Uterus (tissue), 3 donors: ENCODE measurements at regions not wholly inside any gene's neighbourhood (a gene's known extent, or its start where the extent isn't known, plus 50 kb on each side); places are given as distances from the start of the nearest gene placed in this dataset.

Source experiments
- DNase-seq, 2 donors: peaks; one replicate each; pipeline ENCODE4 v3.0.0-alpha.2; 2019 to 2020
- H3K27ac ChIP-seq, 2 donors: fragments of 200-600 bp; sonication (generic); 1 replicate in 1 of 2; 2 replicates in 1 of 2; pipeline ENCODE4 v1.5.1; 2016 to 2018
- H3K27me3 ChIP-seq, 2 donors: fragments of 200-600 bp; sonication (generic); one replicate each; pipeline ENCODE4 v1.5.1; 2018 to 2019; ENCODE audit warnings: control low read depth in 1 of 2
- H3K36me3 ChIP-seq, 2 donors: fragments of 200-600 bp; sonication (generic); one replicate each; pipeline ENCODE4 v1.5.1; 2019; ENCODE audit warnings: control low read depth in 1 of 2
- H3K4me1 ChIP-seq, 2 donors: fragments of 200-600 bp; sonication (generic); one replicate each; pipeline ENCODE4 v1.5.1; 2018 to 2019; ENCODE audit warnings: control low read depth in 1 of 2
- H3K4me3 ChIP-seq, 2 donors: fragments of 200-600 bp; sonication (generic); 1 replicate in 1 of 2; 2 replicates in 1 of 2; pipeline ENCODE4 v1.5.1; 2018 to 2019; ENCODE audit warnings: mild to moderate bottlenecking in 1 of 2
- H3K9me3 ChIP-seq, 2 donors: fragments of 200-600 bp; sonication (generic); one replicate each; pipeline ENCODE4 v1.5.1; 2019; ENCODE audit warnings: control low read depth in 1 of 2
- POLR2A ChIP-seq, 2 donors: fragments of 450-650 bp; IDR thresholded peaks; one replicate each; pipeline ENCODE4 v1.6.1; 2016; ENCODE audit warnings: antibody characterized with exemption in 2 of 2, mild to moderate bottlenecking in 1 of 2, moderate library complexity in 1 of 2
- intact Hi-C: fragments of 100-400 bp; cut with DNase I; formaldehyde crosslinking; loops from one replicate; pipeline ENCODE4 v1.15.1; 2023; ENCODE audit warnings: low total_unique reads
- TF ChIP-seq, protein P1 (sequence below), 4 experiments: fragments of 200-600 bp in 2 of 4; fragments of 450-650 bp in 2 of 4; sonication (generic) in 2 of 4; IDR thresholded peaks; one replicate each; pipeline ENCODE4 v1.5.1; 2016 to 2019; ENCODE audit warnings: antibody characterized with exemption in 4 of 4, mild to moderate bottlenecking in 2 of 4, moderate library complexity in 1 of 4
- donor health status: DM: yes; HTN: yes; CAD: no.

GRCh38 chr6:137761487-137761886 lies 105.6 kb upstream of the TNFAIP3 start:
- no peak overlapping the region for H3K27ac ChIP-seq
- TF ChIP-seq POLR2A (IDR thresholded peaks at IDR 0.05): no peak
- TF ChIP-seq, protein P1, sequence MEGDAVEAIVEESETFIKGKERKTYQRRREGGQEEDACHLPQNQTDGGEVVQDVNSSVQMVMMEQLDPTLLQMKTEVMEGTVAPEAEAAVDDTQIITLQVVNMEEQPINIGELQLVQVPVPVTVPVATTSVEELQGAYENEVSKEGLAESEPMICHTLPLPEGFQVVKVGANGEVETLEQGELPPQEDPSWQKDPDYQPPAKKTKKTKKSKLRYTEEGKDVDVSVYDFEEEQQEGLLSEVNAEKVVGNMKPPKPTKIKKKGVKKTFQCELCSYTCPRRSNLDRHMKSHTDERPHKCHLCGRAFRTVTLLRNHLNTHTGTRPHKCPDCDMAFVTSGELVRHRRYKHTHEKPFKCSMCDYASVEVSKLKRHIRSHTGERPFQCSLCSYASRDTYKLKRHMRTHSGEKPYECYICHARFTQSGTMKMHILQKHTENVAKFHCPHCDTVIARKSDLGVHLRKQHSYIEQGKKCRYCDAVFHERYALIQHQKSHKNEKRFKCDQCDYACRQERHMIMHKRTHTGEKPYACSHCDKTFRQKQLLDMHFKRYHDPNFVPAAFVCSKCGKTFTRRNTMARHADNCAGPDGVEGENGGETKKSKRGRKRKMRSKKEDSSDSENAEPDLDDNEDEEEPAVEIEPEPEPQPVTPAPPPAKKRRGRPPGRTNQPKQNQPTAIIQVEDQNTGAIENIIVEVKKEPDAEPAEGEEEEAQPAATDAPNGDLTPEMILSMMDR (IDR thresholded peaks at IDR 0.05): no peak
- intact Hi-C loops: no loop called here

DNA sequence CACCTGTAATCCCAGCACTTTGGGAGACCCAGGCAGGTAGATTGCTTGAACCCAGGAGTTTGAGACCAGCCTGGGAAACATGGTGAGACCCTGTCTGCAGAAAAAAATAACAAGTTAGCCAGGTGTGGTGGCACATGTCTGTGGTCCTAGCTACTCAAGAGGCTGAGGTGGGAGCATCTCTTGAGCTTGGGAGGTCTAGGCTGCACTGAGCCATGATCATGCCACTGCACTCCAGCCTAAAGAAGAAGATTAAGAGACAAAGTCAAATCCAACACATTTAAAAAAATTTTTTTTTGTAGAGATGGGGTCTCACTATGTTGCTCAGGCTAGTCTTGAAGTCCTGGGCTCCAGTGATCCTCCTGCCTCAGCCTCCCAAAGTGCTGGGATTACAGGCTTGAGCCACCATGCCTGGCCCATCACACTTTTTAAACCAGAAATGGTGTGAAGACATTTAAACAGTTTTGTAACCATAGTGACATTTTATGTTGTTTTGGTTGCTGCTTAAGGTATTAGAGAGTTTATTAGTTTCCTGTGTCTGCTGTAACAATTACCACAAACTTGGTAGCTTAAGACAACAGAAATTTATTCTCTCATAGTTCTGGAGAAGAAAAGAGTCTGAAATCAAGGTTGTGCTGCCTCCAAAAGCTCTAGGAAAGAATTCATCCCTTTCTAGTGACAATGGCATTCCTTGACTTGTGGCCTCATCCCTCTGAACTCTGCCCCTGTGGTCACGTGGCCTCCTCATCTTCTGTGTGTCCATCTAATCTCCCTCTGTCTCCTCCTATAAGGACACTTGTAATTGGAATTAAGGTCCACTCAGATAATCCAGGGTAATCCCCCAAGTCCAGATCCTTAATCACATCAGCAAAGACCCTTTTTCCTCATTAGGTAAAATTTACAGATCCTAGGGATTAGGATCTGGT lies 104.6 kb upstream of the TNFAIP3 start:
- Histone ChIP-seq H3K4me1 (no peaks in the 10 kb centered on the region), H3K4me3 (no peak overlapping the region), H3K36me3 (no peaks in the 10 kb centered on the region), H3K27me3 (no peaks in the 10 kb centered on the region), H3K27ac (no peak overlapping the region), H3K9me3 (no peaks in the 10 kb centered on the region)
- intact Hi-C loops: no loop called here
- no peak for TF ChIP-seq POLR2A (IDR thresholded peaks at IDR 0.05)
- TF ChIP-seq, protein P1 (IDR thresholded peaks at IDR 0.05): no peak
- DNase-seq: no peak

More at GRCh38 chr6:137761487-137761886, 105.6 kb upstream of the TNFAIP3 start:
- H3K4me3 ChIP-seq: no peak overlapping the region
- H3K36me3 ChIP-seq: no peaks in the 10 kb centered on the region
- DNase-seq: no peak
- no peaks in the 10 kb centered on the region for H3K4me1 ChIP-seq
- H3K27me3 ChIP-seq: no peaks in the 10 kb centered on the region
- H3K9me3 ChIP-seq: no peaks in the 10 kb centered on the region

DNA sequence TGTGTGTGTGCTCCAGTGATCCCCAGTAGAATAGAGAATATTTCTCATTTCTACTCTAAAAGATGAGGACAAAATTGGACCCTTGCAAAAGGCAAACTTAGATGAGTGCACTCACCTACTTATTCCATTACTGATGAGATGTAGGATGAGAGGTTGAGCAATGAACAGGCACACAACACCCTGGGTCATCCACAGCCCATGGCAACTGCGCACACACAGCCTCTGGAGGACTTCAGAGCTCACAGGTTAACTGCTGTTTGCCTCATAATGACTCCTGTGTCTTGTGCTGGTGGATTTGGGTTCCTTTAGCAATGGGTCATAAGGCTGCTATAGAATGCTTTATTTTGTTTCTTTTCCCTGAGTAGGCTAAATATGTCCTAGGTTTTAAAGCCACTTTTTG lies 103.6 kb upstream of the TNFAIP3 start:
- no peak for DNase-seq
- no peaks in the 10 kb centered on the region for H3K9me3 ChIP-seq
- no peak overlapping the region for H3K4me3 ChIP-seq
- H3K27ac ChIP-seq: no peak overlapping the region
- intact Hi-C loops: no loop called here
- H3K4me1 ChIP-seq: no peaks in the 10 kb centered on the region
- no peaks in the 10 kb centered on the region for H3K36me3 ChIP-seq
- TF ChIP-seq POLR2A (IDR thresholded peaks at IDR 0.05): no peak
- TF ChIP-seq, protein P1 (IDR thresholded peaks at IDR 0.05): no peak
- no peaks in the 10 kb centered on the region for H3K27me3 ChIP-seq

- H3K27me3 ChIP-seq: no peaks in the 10 kb centered on the region
- TF ChIP-seq, protein P1 (IDR thresholded peaks at IDR 0.05): no peak
- TF ChIP-seq POLR2A (IDR thresholded peaks at IDR 0.05): no peak
- no peaks in the 10 kb centered on the region for H3K9me3 ChIP-seq
- no peak for DNase-seq
- no peak overlapping the region for H3K4me3 ChIP-seq
- H3K27ac ChIP-seq: no peak overlapping the region
- no peaks in the 10 kb centered on the region for H3K4me1 ChIP-seq
- H3K36me3 ChIP-seq: no peaks in the 10 kb centered on the region
- intact Hi-C loops: no loop called here
Measured at GRCh38 chr6:137763886-137764285, 103.2 kb upstream of the TNFAIP3 start.

GRCh38 chr6:137764464-137764863 lies 102.6 kb upstream of the TNFAIP3 start:
- H3K4me3 ChIP-seq: no peak overlapping the region
- DNase-seq: no peak
- intact Hi-C loops: no loop called here
- H3K27ac ChIP-seq: no peak overlapping the region
- TF ChIP-seq, protein P1 (IDR thresholded peaks at IDR 0.05): no peak
- TF ChIP-seq POLR2A (IDR thresholded peaks at IDR 0.05): no peak
- no peaks in the 10 kb centered on the region for H3K27me3 ChIP-seq
- no peaks in the 10 kb centered on the region for H3K4me1 ChIP-seq
- no peaks in the 10 kb centered on the region for H3K36me3 ChIP-seq
- no peaks in the 10 kb centered on the region for H3K9me3 ChIP-seq
